ENCODE measurements at regions not wholly inside any gene's neighbourhood (a gene's known extent, or its start where the extent isn't known, plus 50 kb on each side); places are given as distances from the start of the nearest gene placed in this dataset.

DNA sequence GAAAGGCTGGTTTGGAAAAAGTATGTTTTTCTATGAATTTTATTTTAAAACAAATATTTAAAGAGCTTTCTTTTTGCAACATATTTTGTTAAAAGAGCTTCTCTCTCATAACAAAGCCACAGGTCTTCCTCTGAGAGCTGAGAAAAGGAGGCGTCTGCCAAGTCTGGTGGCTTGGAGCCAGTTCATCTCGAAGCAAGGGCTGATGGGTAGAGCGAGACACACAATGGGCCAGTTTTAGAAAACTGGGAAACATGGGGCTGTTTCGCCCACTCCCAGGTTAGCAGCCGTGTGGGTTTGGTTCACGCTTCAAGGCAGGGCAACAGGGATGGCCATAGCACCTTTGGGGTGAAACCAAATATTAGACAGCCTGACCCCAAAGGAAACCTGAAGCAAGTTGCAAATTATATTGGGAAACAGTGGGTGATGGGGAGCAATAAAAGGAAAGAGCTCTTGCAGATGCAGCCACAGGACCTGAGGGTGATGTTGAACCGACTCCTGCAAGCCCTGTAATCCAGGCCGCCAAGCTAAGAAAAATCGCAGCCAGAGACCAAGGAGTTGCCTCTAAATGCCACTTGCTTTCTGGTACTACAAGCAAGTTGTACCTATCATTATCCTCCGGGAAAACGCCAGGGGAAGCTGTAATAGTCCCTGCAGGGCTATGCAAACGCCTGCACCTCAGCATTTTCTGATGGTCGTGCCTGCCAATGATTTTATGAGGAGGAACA, 88.4 kb upstream of the GALNT15 start:
- Histone ChIP-seq H3K4me1 (peaks cover 0 to 34% (median 33%) of the 10 kb centered on the region in 4 donors), H3K27me3 (no peaks in the 10 kb centered on the region), H3K4me3 (no peak overlapping the region), H3K9me3 (peaks cover 0 to 6% (median 2%) of the 10 kb centered on the region in 4 donors), H3K36me3 (no peaks in the 10 kb centered on the region), H3K27ac (peak overlapping the region in 2 of 4 donors; percentile 6 to 25)
- DNase-seq: peak; percentile 84
- intact Hi-C loops (cut with DNase I): no loop called here
- TF ChIP-seq POLR2AphosphoS5 (IDR thresholded peaks at IDR 0.05): peak in 1 of 4 donors; percentile 13
- TF ChIP-seq EP300 (IDR thresholded peaks at IDR 0.05): no peak
- TF ChIP-seq, protein P1, sequence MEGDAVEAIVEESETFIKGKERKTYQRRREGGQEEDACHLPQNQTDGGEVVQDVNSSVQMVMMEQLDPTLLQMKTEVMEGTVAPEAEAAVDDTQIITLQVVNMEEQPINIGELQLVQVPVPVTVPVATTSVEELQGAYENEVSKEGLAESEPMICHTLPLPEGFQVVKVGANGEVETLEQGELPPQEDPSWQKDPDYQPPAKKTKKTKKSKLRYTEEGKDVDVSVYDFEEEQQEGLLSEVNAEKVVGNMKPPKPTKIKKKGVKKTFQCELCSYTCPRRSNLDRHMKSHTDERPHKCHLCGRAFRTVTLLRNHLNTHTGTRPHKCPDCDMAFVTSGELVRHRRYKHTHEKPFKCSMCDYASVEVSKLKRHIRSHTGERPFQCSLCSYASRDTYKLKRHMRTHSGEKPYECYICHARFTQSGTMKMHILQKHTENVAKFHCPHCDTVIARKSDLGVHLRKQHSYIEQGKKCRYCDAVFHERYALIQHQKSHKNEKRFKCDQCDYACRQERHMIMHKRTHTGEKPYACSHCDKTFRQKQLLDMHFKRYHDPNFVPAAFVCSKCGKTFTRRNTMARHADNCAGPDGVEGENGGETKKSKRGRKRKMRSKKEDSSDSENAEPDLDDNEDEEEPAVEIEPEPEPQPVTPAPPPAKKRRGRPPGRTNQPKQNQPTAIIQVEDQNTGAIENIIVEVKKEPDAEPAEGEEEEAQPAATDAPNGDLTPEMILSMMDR (IDR thresholded peaks at IDR 0.05): no peak
- TF ChIP-seq POLR2A (IDR thresholded peaks at IDR 0.05): no peak
- 84 to 89% methylated on average over 13 of the region's 13 CpGs for WGBS, 2 donors

DNA sequence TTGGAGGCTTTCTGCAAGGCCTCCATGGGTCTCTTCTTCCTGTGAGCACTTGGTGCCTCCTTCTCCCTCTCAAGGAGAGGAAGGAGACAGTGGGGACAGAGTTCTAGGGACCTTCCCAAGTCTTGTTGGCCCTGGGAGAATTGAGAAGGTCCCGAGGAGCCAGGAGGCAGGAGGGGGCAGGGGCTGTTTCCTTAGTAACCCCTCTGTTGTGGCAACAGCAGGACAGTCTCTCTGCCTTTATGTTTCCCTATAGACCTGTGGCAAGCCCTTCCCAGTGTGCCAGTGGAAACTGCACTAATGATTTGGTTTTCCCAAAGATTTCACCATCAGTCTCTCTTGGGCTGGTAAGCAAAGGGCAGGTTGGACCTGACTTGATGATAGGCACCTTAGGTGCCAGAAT, 87.8 kb upstream of the GALNT15 start:
- WGBS, 2 donors: 43 to 63% methylated on average over 1 of the region's 1 CpG
- DNase-seq: no peak
- Histone ChIP-seq H3K27me3 (no peaks in the 10 kb centered on the region), H3K4me3 (no peak overlapping the region), H3K36me3 (no peaks in the 10 kb centered on the region), H3K27ac (no peak overlapping the region), H3K4me1 (peaks cover 0 to 37% (median 35%) of the 10 kb centered on the region in 4 donors), H3K9me3 (peaks cover 0 to under 1% (median 0%) of the 10 kb centered on the region in 4 donors)
- TF ChIP-seq POLR2AphosphoS5 (IDR thresholded peaks at IDR 0.05): no peak
- no peak for TF ChIP-seq POLR2A (IDR thresholded peaks at IDR 0.05)
- TF ChIP-seq EP300 (IDR thresholded peaks at IDR 0.05): no peak
- TF ChIP-seq, protein P1 (IDR thresholded peaks at IDR 0.05): no peak
- intact Hi-C loops (cut with DNase I): no loop called here

DNA sequence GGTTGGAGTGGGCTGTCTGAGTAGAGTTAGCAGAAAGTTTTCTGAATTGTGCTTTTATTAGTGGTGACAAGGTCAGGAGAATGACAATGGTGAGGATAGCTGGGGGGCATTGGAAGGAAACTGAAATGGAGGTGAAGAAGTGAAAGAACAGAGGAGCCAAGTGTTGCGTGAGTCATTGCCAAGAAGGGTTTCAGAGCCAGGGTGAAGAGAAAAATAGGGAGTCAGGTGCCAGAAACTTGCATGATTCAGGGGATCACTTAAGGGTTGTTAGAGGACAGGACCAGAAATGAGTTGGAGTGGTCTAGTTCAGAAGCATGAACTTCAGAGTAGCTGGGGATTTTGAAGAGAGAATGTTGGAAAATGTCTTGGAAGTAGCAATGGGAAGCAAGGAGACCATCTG, 86.0 kb upstream of the GALNT15 start:
- Histone ChIP-seq H3K36me3 (no peaks in the 10 kb centered on the region), H3K9me3 (no peaks in the 10 kb centered on the region), H3K4me3 (no peak overlapping the region), H3K27me3 (no peaks in the 10 kb centered on the region), H3K4me1 (peaks cover 0 to 37% (median 35%) of the 10 kb centered on the region in 4 donors), H3K27ac (no peak overlapping the region)
- WGBS, 2 donors: 86 to 91% methylated on average over 1 of the region's 1 CpG
- TF ChIP-seq POLR2AphosphoS5 (IDR thresholded peaks at IDR 0.05): no peak
- no peak for TF ChIP-seq POLR2A (IDR thresholded peaks at IDR 0.05)
- DNase-seq: no peak
- intact Hi-C loops (cut with DNase I): no loop called here

DNA sequence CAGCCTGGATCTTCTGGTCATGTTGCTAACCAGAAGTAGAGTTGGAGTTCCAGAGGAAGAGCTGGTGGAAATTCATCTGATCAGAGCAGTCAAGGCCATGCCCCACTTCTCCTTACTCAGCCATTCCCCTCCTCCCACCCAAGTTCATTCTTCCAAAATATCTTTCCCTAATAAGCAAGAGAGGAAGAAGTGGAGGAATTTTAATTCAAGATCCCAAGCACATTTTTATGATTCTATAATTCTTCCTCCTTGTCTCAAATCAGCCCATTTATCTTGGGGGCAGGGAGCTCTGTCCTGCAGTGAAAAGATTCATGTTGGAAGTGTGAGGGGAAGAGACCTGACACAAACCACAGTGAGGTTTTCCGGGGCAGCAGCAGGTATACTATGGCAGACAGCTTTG, 85.0 kb upstream of the GALNT15 start:
- intact Hi-C loops (cut with DNase I): no loop called here
- Histone ChIP-seq H3K4me1 (peaks cover 0 to 37% (median 35%) of the 10 kb centered on the region in 4 donors), H3K9me3 (no peaks in the 10 kb centered on the region), H3K27ac (peak overlapping the region in 1 of 4 donors; percentile 34), H3K27me3 (no peaks in the 10 kb centered on the region), H3K4me3 (no peak overlapping the region), H3K36me3 (no peaks in the 10 kb centered on the region)
- TF ChIP-seq, protein P1 (IDR thresholded peaks at IDR 0.05): no peak
- TF ChIP-seq POLR2A (IDR thresholded peaks at IDR 0.05): no peak
- DNase-seq: no peak
- WGBS, 2 donors: 96% methylated on average over 1 of the region's 1 CpG

DNA sequence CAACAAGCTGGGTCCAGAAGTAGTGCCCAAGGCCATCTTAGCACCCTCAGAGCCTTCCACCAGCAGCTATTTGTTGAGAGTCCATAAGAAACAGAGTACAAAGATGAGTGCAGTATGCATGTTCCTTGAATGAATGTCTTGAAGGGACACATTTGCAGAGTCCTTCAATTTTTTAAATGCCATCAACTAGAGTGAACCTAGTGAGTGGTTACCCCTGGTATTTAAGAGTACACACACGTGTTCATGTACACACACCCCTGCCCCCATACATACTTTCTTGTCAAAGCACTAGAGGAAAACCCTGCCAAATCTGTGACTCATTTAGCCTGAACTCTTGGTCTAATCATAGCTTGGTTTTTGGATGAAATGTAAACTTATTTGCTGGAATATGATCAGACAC, 84.5 kb upstream of the GALNT15 start:
- DNase-seq: no peak
- Histone ChIP-seq H3K9me3 (no peaks in the 10 kb centered on the region), H3K36me3 (no peaks in the 10 kb centered on the region), H3K27ac (peak overlapping the region in 1 of 4 donors; percentile 34), H3K4me3 (no peak overlapping the region), H3K27me3 (no peaks in the 10 kb centered on the region), H3K4me1 (peaks cover 0 to 37% (median 34%) of the 10 kb centered on the region in 4 donors)
- intact Hi-C loops (cut with DNase I): no loop called here
- TF ChIP-seq POLR2A (IDR thresholded peaks at IDR 0.05) (no peak), EP300 (IDR thresholded peaks at IDR 0.05) (no peak), POLR2AphosphoS5 (IDR thresholded peaks at IDR 0.05) (peak in 1 of 4 donors; percentile 35)
- TF ChIP-seq, protein P1 (IDR thresholded peaks at IDR 0.05): no peak
- 33 to 57% methylated on average over 1 of the region's 1 CpG for WGBS, 2 donors
